ENCODE measurements at regions not wholly inside any gene's neighbourhood (a gene's known extent, or its start where the extent isn't known, plus 50 kb on each side); places are given as distances from the start of the nearest gene placed in this dataset.

GRCh38 chr13:34383728-34384127 lies 558.3 kb upstream of the NBEA start:
- no peak for TF ChIP-seq CTCF (conservative IDR thresholded peaks at IDR 0.05)
- no peak for TF ChIP-seq EZH2 (IDR thresholded peaks at IDR 0.05; ENCODE audit: low read depth)
